GM06990 (cell line): ENCODE measurements at regions not wholly inside any gene's neighbourhood (a gene's known extent, or its start where the extent isn't known, plus 50 kb on each side); places are given as distances from the start of the nearest gene placed in this dataset.
"Not testable (repeated sequence)": the region's sequence is repeated elsewhere in the genome, so short reads cannot be mapped to it uniquely, and the experiment has no call there.

Experiments
- DNase-seq: peaks from one replicate; pipeline ENCODE4 v3.0.0-alpha.2; 2011; ENCODE audit not compliant: insufficient read length; ENCODE audit errors: extremely low read depth
- H3K27me3 ChIP-seq: replicated peaks from 2 replicates; pipeline ENCODE4 v1.6.0; 2011; ENCODE audit warnings: low read length; ENCODE audit not compliant: control insufficient read depth, insufficient read depth
- H3K36me3 ChIP-seq: 2 replicates; pipeline ENCODE4 v1.5.1; 2011; ENCODE audit warnings: low read length; ENCODE audit not compliant: control insufficient read depth, insufficient read depth
- H3K4me3 ChIP-seq: replicated peaks from 2 replicates; pipeline ENCODE4 v1.5.1; 2011; ENCODE audit warnings: low read depth, mild to moderate bottlenecking, control low read depth, low read length
- CTCF ChIP-seq: IDR thresholded peaks from 2 replicates; pipeline ENCODE4 v1.5.1; 2011; ENCODE audit warnings: low read length, control low read depth, mild to moderate bottlenecking, inconsistent platforms; ENCODE audit not compliant: insufficient read depth, poor library complexity, severe bottlenecking

- no peak for TF ChIP-seq CTCF
- Histone ChIP-seq H3K36me3 (no peaks in the 10 kb centered on the region), H3K4me3 (no peak overlapping the region), H3K27me3 (no peaks in the 10 kb centered on the region)
- DNase-seq, result no peak
Measured at GRCh38 chr16:54879681-54880080, 51.0 kb upstream of the IRX5 start.

GRCh38 chr16:54878301-54878700 lies 52.4 kb upstream of the IRX5 start:
- H3K27me3 ChIP-seq, result no peaks in the 10 kb centered on the region
- no peaks in the 10 kb centered on the region for H3K36me3 ChIP-seq
- DNase-seq, result no peak
- TF ChIP-seq CTCF, result no peak
- no peak overlapping the region for H3K4me3 ChIP-seq

DNA sequence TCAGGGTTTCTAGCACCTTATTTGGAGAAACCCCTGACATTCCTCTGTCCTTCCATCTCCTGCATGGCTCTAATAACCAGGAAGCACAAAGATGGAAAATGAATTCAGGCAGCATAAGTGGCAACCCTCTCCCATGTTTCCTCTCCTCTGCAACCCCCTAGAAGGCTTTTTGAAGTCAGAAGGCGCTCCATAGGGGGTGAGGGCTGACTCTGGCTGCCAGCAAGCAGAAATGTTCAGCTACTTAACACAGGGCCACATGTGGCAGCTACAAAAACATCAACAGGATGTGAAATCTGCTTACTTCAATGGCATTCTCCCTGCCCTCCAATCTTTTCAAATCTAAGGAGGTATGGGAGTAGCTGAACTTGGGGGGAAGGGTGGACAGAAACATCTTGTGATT lies 55.2 kb upstream of the IRX5 start:
- no peak for DNase-seq
- Histone ChIP-seq H3K4me3 (no peak overlapping the region), H3K27me3 (no peaks in the 10 kb centered on the region), H3K36me3 (no peaks in the 10 kb centered on the region)
- TF ChIP-seq CTCF, result no peak

DNA sequence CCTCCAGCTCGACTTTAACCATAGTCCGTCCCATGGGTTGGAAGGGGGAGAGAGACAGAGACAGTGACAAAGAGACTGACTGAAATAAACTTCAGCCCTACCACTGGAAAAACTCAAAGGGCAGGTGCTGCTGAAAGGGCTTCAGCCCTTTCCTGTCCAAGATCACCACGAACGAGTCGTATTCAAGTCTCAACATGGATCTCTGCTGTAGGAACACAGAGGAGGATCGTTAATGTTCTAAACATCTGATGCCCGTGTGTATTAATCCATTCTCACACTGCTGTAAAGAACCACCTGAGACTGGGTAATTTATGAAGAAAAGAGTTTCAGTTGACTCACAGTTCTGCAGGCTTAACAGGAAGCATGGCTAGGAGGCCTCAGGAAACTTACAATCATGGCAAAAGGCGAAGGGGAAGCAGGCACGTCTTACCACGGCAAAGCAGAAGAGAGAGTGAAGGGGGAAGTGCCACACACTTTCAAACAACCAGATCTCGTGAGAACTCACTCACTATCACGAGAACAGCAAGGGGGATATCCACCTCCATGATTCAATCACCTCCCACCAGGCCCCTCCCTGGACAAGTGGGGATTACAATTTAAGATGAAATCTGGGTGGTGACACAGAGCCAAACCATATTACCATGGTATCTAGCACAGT lies 56.8 kb upstream of the IRX5 start:
- not testable (repeated sequence) for DNase-seq, H3K4me3 ChIP-seq, H3K36me3 ChIP-seq, H3K27me3 ChIP-seq

- no peaks in the 10 kb centered on the region for H3K36me3 ChIP-seq
- H3K27me3 ChIP-seq, result no peaks in the 10 kb centered on the region
- DNase-seq, result no peak
- H3K4me3 ChIP-seq, result no peak overlapping the region
- TF ChIP-seq CTCF, result no peak
Measured at GRCh38 chr16:54873071-54873470, 57.6 kb upstream of the IRX5 start.

GRCh38 chr16:54870151-54870550 lies 60.5 kb upstream of the IRX5 start:
- no peaks in the 10 kb centered on the region for H3K36me3 ChIP-seq
- TF ChIP-seq CTCF, result no peak

More at GRCh38 chr16:54870151-54870550, 60.5 kb upstream of the IRX5 start:
- H3K27me3 ChIP-seq, result no peaks in the 10 kb centered on the region
- DNase-seq, result no peak
- H3K4me3 ChIP-seq, result no peak overlapping the region
